ENCODE measurements at regions not wholly inside any gene's neighbourhood (a gene's known extent, or its start where the extent isn't known, plus 50 kb on each side); places are given as distances from the start of the nearest gene placed in this dataset.

DNA sequence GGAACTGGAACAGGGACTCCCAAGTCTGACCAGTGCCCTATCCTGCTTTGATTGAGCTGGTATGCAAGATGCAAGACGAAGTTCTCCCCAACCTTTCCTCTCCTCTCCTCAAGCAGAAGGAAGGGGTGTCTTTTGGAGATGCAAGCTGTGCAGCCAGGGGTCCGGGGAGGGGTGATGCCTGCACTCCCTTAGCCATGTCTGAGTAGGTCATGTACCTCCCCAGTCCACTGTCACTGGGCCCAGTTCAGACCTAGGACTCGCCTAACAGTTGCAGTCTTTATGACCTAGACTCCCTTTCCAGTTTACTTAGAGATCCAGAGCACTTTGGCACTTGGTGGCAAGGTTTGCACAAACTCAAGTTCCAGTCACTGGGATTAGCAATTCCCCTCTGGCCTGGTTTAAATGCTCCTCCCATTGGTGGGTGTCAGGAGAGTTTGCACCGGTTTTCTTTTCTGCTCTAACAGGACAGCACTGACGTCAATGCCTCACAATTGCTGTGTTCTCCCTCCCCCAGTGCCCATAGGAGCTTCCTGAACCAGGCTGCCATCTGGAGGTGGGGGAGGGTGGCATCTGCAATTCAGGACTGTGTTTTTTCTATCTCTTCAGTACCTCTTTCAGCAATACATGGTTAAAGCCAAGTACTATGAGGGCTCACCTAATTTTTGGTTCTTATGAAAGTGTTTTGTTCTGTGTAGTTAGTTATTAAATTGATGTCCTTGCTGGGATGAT is 782.2 kb downstream of the ARAP2 start:
- no peak overlapping the region for H3K4me3 ChIP-seq (ENCODE audit: low read depth, low read length)
- TF ChIP-seq CTCF (IDR thresholded peaks at IDR 0.05; ENCODE audit: borderline replicate concordance, insufficient read depth, low read depth, low read length) = no peak

DNA sequence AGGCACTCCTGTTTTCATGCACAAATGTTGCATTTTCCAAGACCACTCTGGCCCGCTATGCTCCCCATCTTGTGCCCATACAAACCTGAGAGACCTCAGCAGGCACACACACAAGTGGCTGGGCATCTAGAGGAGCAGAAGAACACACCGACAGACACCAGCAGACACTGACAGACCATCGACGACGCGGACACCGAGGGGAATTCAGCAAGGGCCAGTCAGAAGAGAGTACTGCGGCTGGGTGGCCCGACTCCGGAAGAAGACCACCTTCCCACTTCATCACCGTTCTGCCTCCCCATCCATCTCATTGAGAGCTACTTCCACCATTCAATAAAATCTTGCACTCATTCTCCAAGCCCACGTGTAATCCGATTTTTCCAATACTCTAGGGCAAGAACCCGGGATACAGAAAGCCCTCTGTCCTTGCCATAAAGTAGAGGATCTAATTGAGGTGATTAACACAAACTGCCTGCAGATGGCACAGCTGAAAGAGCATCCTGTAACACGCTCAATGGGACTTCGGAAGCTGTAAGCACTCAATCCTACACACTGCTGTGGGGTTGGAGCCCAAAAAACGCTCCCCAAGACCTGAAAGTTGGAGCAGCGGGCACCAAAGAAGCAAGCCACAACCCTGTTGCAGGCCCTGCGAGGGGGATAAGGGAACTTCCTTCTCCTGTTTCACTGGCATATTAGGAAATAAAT is 780.9 kb downstream of the ARAP2 start:
- no peak overlapping the region for H3K4me3 ChIP-seq (ENCODE audit: low read depth, low read length)
- TF ChIP-seq CTCF (IDR thresholded peaks at IDR 0.05; ENCODE audit: borderline replicate concordance, insufficient read depth, low read depth, low read length) = no peak

GRCh38 chr4:35464964-35465528 is 779.3 kb downstream of the ARAP2 start:
- TF ChIP-seq CTCF (IDR thresholded peaks at IDR 0.05; ENCODE audit: borderline replicate concordance, insufficient read depth, low read depth, low read length) = no peak
- H3K4me3 ChIP-seq (ENCODE audit: low read depth, low read length) = no peak overlapping the region

DNA sequence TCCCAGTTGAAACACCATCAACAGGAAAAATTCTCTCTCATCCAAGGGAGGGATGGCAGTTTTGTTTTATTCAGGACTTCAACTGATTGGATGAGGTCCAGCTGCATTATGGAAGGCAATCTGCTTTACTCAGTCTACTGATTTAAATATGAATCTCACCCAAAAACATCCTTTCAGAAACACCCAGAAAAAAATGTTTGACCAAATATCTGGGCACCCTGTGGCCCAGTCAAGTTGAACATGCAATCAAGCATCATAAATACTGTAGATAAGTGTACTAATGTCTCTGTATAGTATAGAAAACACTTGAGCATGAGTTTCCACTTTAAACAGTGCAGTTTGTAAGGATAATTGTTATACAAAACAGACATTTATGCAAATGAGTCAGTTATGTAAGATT is 753.2 kb downstream of the ARAP2 start:
- TF ChIP-seq CTCF (IDR thresholded peaks at IDR 0.05; ENCODE audit: borderline replicate concordance, insufficient read depth, low read depth, low read length) = no peak
- H3K4me3 ChIP-seq (ENCODE audit: low read depth, low read length) = no peak overlapping the region

DNA sequence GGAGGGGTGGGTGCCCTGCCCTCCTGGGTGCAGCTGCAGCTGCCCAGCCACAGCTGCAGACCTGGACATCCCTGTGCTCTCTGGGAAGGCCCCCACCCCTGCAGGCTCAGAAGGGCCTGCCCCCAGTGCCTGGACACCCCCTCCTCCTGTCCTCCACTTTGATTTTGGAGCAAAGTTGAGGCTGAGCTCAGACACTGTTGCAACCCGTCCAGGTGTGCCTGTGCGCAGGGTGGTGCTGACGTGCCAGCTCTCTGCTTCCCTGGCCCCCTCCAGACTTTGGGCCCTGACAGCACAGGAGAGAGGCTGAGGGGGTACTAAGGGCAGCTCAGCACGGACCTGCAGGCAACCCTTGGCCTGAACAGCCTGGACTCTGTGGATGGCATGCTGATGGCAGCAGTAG is 750.3 kb downstream of the ARAP2 start:
- no peak for TF ChIP-seq CTCF (IDR thresholded peaks at IDR 0.05; ENCODE audit: borderline replicate concordance, insufficient read depth, low read depth, low read length)
- no peak overlapping the region for H3K4me3 ChIP-seq (ENCODE audit: low read depth, low read length)

GRCh38 chr4:35494955-35495354 is 749.4 kb downstream of the ARAP2 start:
- no peak overlapping the region for H3K4me3 ChIP-seq (ENCODE audit: low read depth, low read length)
- no peak for TF ChIP-seq CTCF (IDR thresholded peaks at IDR 0.05; ENCODE audit: borderline replicate concordance, insufficient read depth, low read depth, low read length)

All from GM12875 (cell line).